LHCN-M2 (cell line): ENCODE measurements at regions not wholly inside any gene's neighbourhood (a gene's known extent, or its start where the extent isn't known, plus 50 kb on each side); places are given as distances from the start of the nearest gene placed in this dataset.
"Not testable (repeated sequence)": the region's sequence is repeated elsewhere in the genome, so short reads cannot be mapped to it uniquely, and the experiment has no call there.

Experiments used
- DNase-seq: peaks from one replicate; pipeline ENCODE4 v3.0.0-alpha.2; 2012; ENCODE audit warnings: low read depth

DNA sequence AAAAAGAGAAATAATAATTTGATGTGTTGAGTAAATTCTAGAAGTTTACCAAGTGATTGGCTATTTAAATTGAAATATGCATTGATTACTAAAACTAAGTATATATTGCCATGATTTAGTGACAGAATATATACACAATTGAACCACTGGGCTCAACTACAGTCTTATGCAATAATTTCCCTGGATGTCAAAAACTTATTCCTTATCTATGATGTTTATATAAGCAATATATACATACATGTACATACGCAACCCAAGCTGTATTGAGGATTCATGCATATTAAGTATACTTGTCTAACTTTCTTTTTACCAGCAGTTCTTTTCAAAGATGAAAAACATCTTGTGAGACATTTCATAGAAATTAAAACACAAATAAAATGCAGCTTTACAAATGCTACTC is 165.8 kb downstream of the ZIC4 start:
- DNase-seq: no peak

DNA sequence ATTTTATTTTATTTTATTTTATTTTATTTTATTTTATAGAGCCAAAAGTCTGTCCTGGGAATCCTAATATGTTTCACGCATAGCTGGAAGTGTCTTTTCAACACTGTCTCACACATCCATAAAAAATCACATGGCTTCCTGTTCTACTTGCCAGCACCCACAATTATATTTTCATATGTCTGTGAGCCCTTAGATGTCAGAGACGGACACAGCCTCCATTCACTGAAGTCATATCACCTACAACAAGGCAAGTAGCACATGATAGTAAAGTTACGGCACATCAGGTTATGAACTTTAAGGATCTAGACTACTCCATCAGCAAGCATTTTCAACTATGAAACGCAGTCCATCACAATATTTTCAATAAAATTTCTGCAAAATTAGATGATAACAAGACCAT is 168.4 kb downstream of the ZIC4 start:
- DNase-seq: no peak

DNA sequence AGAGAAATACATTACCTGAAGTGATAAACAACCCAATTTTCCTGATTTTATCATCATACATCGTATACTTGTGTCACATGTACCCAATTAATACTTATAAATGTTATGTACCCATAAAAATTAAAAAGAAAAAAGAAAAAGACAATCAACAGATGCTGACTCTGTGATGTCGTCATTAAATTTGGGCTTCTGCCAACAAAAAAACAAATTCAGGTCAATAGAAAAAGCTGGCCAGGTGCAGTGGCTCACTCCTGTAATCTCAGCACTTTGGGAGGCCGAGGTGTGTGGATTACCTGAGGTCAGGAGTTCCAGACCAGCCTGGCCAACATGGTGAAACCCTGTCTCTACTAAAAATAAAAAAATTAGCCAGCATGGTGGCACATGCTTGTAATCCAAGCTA is 174.4 kb downstream of the ZIC4 start:
- not testable (repeated sequence) for DNase-seq

DNA sequence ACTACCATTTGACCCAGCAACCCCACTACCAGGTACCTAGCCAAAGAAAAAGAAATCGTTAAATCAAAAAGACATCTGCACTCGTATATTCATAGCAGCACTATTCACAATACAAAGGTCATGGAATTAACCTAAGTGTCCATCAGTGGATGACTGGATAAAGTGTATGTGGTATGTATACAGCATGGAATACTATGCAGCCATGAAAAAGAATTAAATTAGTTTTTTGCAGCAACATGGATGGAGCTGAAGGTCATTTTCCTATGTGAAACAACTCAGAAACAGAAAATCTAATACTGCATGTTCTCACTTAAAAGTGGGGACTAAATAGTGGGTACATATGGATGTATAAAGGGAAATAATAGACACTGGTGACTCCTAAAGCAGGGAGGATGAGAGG is 175.2 kb downstream of the ZIC4 start:
- no peak for DNase-seq

DNA sequence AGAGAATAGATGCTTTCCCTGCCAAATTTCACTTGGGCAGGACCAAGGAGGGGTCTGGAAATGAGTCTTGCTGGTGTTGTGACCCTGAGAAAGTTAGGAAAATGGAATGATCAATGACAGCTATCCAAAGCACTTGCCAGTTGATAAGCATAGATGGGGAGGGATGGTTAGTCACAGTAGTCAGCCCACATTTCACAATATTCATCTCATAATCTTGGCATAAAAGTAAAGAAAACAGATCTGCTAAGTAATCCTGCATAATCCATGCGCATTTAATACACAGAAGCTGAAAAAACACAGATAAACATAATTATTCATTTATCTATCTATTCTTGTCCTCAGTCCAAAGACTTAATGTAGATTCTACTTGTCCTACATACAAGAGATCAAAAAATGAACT is 184.1 kb downstream of the ZIC4 start:
- DNase-seq: no peak

DNA sequence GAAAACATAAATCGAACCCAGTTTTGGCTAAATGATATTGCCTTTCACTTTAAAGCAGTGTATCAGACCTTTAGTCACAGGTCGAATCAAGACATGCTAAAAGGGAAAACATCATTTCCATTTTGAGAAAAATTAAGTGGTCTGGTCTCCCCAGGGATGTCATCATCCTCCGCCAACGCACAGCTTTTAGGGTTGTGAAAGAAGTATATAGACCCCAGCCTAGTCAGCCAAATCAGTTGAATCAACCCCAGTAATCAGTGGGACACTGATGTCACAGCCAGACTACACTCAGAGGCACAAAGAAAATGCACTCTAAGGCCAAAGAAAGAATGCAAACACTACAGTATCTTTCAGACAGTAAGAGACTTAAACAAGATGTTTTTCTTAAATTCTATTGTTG is 187.4 kb downstream of the ZIC4 start:
- no peak for DNase-seq

DNA sequence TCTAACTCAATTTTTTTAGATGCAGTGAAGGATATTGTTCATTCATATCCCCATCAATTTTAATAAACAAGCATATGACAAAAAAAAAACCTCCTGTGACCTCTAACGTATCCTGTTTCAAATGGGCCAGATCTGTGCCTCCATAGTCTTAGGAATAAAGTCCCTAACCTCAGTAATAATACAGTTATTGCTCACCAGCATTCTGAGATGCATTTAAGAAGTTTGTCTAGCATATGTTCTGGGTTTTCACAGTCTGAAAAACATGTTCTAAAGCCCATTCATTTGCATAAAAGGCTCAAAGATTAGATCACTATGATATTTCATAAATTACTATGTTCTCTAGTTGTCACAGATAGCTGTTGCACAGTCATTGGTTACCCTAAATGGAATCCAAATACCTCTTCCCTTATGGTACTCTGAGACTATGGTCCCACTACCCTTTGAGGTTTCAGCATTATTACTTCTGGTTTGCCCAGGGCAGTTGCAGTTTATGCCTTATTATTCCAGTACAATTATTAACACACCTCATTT is 190.1 kb downstream of the ZIC4 start:
- DNase-seq: no peak

DNA sequence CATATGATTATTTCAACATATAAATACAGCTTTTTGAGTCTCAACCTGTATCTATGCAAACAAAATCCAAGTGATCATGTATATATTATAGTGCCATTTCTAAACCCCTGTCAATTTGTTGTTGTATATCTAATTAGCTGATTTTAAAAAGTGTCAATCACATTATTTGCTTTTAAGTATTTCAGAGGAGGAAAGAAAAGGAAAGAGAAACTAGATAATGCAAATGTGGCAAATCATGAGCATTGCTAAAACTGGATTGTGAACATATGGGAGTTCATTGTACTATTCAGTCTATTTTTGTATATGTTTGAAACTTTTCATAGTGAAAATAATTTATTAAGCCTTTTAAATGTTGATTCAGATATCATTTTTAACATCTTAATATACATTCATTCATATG is 190.7 kb downstream of the ZIC4 start:
- DNase-seq: no peak

DNA sequence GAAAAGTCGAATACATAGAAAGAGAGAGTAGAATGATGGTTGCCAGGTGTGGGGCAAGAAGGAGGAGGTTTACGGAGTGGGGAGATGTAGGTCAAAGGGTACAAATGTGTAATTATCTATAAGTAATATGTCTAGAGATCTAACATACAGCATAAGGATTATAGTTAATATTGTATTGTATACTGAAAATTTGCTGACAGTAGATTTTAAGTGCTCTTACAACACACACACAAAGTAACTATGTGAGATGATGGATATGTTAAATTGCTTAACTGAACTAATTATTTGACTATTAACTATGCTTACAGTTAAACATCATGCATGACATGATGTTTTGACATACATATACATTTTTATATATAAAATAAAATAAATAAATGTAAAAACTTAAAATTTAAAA is 192.7 kb downstream of the ZIC4 start:
- DNase-seq: no peak

DNA sequence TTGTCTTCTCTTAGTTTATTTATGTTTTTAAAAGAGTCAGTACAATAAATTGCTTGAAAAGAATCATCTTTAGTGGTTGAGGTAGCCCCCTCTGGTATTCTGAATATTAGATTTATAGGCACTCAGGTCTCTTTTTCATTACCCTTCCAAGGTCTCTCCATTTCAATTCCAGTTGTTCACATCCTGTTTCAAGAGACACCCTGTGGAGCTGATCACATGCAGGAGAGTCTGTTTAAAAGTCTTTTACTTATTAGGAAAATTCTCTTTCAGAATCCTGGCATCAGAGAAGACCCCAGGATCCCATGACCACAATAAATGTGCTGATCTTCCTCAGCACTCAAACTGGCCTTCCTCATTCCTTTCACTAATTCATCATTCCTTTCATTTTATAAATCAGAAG is 195.7 kb downstream of the ZIC4 start:
- DNase-seq: no peak

DNA sequence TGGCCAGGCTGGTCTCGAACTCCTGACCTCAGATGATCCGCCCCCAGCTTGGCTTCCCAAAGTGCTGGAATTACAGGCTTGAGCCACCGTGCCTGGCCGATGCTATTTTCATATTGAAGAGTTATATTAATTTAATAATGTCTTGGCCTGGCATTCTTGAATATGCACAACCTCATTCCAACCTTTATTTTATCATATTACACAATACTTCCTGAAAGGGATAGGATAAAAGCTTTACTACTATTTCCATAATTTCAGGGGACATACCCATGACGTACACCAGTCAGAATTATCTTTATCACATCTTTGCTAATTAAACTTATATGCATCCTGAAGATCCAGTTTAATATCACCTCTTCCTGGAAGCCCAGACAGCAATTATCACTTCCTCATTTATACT is 205.3 kb downstream of the ZIC4 start:
- no peak for DNase-seq

DNA sequence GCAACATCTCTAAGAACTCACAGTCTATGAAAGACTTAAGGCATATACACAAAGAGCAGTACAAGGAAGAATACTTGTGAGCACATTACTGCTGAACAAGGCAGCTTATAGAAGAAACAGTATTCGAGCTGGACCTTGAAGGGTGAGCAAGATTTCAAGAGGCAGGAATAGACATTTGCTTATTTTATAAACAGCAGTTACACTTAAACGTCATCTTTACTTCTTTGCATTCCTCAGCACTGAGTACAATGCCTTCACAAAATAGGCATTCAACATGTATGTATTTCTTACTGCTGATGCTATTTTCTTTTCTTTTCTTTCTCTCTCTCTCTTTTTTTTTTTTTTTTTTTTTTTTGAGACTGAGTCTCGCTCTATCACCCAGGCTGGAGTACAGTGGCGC is 205.8 kb downstream of the ZIC4 start:
- no peak for DNase-seq

DNA sequence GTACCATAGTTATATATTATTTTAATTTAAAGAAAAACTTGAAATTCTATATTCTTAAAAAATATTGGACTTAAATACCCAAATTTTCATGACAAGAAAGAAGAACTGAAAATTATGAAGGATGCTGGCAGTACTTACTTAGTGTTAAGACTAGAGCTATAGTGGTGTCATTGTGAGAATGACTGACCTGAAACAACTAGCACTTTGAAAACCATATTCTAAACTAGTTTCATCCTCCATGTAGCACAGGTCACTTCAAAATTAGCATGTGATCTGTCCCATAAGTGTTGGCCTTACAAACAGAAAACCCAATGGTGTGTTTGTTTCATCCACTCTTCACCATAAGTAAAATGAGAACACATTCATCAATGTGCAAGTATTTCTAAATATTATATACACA is 208.6 kb downstream of the ZIC4 start:
- DNase-seq: no peak

DNA sequence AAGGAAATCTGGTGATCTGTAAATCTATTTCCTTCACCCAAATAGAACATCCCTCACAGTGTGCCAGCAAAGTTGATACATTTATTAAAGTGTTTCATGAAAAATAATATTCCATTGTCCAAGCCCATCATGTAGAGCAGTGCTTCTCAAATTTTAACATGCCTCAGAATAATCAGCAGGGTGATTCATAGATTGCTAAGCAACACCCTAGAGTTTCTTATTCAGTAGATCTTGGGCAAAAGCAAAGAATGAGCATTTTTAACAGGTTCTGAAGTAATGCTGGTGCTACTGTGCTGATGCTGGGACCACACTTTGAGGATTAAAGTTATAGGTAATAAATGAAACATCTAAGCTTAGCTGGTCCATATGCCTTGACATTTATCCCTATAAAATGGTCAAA is 210.5 kb downstream of the ZIC4 start:
- DNase-seq: peak; percentile 48

DNA sequence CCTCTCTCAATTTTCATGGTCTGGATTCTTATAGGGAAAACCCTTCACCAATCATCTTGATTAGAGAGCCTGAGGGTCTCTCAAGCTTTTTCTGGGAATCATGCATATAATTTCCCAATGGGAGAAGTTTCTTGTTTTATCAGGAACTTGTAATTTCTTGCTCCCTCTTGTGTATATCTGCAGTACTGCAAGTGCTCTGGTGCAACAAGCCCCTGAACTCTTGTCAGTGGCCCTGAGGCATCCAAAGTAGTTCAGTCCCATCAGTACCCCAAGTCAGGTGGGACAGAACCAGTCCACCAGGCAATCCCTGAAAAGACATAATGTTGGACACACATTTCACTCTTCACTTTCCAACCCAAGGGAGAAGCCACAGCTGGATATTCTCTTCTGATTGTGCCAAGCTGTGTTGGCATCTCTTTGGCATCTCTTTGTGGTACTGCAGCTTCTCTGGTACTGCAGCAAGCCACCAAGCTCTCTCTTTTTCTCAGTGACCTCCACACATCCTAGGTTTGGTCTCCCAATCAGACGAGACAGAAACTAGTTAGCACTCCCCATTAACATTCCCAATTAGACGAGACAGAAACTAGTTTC is 214.5 kb downstream of the ZIC4 start:
- peak; percentile 74 for DNase-seq

DNA sequence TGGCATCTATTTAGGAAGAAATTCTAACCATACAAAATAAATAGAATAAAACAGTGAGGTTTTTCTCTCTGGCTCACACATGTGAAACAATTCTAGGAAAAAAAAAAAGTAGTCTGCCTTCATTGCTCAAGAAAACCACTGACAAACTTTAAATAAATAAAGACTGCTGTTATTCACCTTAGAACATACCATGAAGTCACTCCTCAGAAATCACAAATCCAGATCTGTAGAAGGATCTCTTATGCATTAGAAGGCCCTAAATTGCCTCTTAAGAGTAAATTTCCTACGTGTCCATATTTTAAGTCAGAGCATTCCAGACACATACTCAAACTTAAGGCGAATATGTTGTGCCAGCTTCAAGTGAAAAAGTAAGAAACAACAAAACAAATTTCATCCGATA is 217.3 kb downstream of the ZIC4 start:
- DNase-seq: no peak

DNA sequence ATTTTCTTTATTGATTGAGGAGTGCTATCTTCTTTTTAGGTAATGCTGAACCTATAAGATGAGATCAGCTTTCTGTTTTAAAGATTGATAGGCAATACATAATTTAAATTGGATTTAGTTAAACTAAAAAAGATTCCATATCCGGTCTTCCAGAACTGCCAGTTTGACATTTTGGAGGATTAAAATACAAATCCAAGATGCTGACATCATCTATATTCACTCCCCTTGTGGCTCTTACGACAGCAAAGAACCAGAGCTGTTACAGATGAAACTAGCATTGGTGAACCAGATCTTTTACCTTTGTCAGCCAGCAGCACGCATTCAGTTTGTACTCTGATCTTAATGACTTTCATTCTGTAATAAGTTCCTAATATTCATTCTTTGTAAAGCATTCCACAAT is 218.7 kb downstream of the ZIC4 start:
- no peak for DNase-seq

DNA sequence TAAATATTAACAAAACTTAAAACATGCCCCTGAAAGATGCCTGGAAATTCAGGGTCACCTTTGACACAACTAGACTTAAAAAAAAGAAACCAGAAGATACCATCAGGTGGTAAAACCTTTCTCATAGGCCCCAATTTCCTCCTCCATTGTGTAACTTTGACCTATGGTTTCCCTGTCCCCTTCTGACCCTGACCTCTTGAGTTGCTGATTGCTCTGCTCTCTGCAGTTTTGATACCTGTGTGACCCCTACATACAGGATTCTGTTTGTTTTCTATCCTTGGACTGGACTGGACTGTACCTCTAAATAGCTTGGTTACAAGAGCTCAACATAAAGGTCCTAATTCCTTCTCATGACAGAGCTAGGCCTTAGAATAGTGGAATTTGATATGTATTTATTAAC is 220.6 kb downstream of the ZIC4 start:
- DNase-seq: no peak

DNA sequence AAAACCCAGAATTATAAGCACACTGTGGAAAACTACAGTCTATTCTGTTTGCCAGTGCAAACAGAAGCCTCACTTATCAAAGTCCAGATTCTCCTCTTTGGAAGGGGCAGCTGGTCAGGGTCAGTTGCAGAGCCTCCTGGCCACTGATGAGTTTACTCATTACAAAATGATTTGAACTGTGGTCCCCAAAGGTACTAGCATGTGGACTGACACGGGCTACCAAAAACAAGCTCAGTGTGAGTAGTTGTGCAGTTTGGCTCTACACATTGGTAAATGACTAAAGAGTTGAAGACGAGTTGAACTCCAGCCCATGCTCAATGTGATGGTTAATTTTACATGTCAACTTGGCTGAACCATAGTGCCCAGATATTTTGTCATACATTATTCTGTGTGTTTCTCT is 221.5 kb downstream of the ZIC4 start:
- DNase-seq: no peak

DNA sequence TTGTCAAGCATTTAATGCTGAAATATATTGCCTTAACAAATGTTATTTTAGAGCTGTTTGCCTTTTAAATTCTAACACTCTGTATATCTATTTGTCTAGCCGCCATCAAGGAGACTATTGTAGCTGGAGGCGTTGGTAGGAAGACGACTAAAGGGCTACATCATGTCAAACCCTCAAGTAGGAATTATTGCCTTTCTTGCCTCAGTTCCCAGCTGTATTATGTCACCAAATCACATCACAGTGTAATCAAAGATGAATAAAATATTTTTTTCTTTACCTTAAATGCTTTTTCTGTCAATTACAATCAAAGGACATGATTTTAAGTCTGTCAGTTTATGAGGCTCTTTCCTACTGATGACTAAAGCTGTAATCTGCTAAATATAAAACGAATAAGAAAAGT is 233.1 kb downstream of the ZIC4 start:
- no peak for DNase-seq

DNA sequence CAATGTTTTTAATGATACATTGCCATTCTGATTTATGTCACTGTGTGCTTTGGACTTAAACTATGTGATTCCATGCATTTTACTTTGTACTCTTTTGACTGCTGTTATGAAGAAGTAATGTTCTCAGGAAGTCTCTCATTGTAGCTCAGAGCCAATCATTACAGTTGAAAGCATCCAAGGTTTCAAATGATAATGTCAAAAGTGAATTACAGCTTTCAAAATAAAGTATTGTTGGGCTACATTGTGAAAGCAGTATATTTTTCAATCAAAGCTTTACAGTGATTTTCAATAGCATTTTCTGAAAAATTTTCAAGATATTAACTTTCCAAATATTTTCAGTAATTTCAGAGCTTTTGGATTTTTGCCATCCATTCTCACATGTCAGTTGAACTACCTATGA is 243.6 kb downstream of the ZIC4 start:
- DNase-seq: no peak

DNA sequence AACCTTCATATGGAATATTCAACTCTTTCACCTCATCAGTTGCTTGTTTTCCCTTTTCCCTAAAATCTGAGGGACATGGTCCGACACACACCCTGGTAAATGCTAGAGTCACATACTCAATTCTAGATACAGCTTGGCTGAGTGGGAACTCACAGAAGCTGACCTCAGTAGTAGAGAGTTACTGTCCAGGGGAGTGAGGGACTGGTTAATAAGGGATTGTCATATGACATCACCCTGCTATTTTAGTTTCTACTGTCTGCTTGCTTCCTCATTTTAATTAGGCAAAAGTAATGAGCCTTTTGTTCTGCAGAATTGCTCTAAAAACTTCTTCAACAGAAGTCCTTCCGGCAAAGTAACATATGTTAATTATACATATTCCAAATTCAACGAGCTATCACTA is 244.5 kb downstream of the ZIC4 start:
- no peak for DNase-seq

DNA sequence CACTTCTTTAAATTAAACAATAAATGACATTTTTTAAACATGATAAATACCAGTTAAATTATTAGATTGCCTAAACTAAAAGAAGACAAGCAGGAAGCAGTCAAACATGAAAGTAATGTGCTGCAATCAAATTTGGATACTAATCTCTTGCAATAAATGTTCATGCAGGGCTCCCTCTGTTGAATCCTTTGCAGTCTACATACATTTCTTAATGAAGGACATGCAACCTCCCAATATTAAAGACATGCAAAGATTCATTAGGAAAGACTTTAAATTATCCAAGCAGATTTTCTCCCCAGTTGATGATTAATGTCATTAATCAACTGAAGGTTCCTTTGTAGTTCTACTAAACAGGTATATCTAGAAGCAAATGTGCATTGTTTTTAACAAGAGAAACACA is 245.4 kb downstream of the ZIC4 start:
- no peak for DNase-seq

DNA sequence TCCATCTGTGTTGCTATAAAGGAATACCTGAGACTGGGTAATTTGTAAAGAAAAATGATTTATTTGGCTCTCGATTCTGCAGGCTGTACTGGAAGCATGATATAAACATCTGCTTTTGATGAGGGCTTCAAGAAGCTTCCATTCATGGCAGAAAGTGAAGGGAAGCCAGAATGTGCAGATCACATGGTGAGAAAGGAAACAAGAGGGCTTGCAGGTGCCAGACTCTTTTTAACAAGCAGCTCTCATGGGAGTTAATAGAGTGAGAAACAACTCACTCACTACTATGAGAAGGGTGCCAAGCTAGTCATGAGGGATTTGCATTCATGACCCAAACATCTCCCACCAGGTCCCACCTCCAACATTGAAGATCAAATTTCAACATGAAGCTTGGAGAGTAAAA is 247.2 kb downstream of the ZIC4 start:
- no peak for DNase-seq
